BLaER1 (cell line): ENCODE measurements at regions not wholly inside any gene's neighbourhood (a gene's known extent, or its start where the extent isn't known, plus 50 kb on each side); places are given as distances from the start of the nearest gene placed in this dataset.

Experiments
- H3K27ac ChIP-seq: shearing (Covaris generic); formaldehyde crosslinking; 2 replicates; pipeline ENCODE4 v1.8.1; 2022
- H3K27me3 ChIP-seq: shearing (Covaris generic); formaldehyde crosslinking; 2 replicates; pipeline ENCODE4 v1.8.1; 2022
- H3K36me3 ChIP-seq: shearing (Covaris generic); formaldehyde crosslinking; 2 replicates; pipeline ENCODE4 v1.8.1; 2022
- H3K4me1 ChIP-seq: shearing (Covaris generic); formaldehyde crosslinking; 2 replicates; pipeline ENCODE4 v1.8.1; 2022
- H3K4me2 ChIP-seq: shearing (Covaris generic); formaldehyde crosslinking; 2 replicates; pipeline ENCODE4 v1.8.1; 2022
- H3K4me3 ChIP-seq: shearing (Covaris generic); formaldehyde crosslinking; 2 replicates; pipeline ENCODE4 v1.8.1; 2022
- H3K9ac ChIP-seq: shearing (Covaris generic); formaldehyde crosslinking; 2 replicates; pipeline ENCODE4 v1.8.1; 2022
- H3K9me3 ChIP-seq: shearing (Covaris generic); formaldehyde crosslinking; 2 replicates; pipeline ENCODE4 v1.8.1; 2022
- H4K20me1 ChIP-seq: shearing (Covaris generic); formaldehyde crosslinking; 2 replicates; pipeline ENCODE4 v1.8.1; 2022
- Cebpa-rat ChIP-seq: shearing (Covaris generic); IDR thresholded peaks from 2 replicates; pipeline ENCODE4 v1.8.1; 2022

- no peak overlapping the region for H3K9ac ChIP-seq
- H3K36me3 ChIP-seq = no peaks in the 10 kb centered on the region
- no peak overlapping the region for H3K27ac ChIP-seq
- no peaks in the 10 kb centered on the region for H3K9me3 ChIP-seq
- H3K4me3 ChIP-seq = no peak overlapping the region
- H4K20me1 ChIP-seq = no peaks in the 10 kb centered on the region
- no peaks in the 10 kb centered on the region for H3K27me3 ChIP-seq
- H3K4me1 ChIP-seq = no peaks in the 10 kb centered on the region
- H3K4me2 ChIP-seq = no peak overlapping the region
- no peak for TF ChIP-seq Cebpa-rat
These were observed 176.0 kb downstream of the ESRRB start for GRCh38 chr14:76551906-76552305.

GRCh38 chr14:76564471-76565422 is 188.8 kb downstream of the ESRRB start:
- no peak for TF ChIP-seq Cebpa-rat
- Histone ChIP-seq H3K4me2 (no peak overlapping the region), H3K36me3 (no peaks in the 10 kb centered on the region), H3K9ac (no peak overlapping the region), H3K4me3 (no peak overlapping the region), H3K4me1 (no peaks in the 10 kb centered on the region), H3K27me3 (no peaks in the 10 kb centered on the region), H3K27ac (no peak overlapping the region), H4K20me1 (no peaks in the 10 kb centered on the region), H3K9me3 (peaks cover 16% of the 10 kb centered on the region)

- no peak for TF ChIP-seq Cebpa-rat
- Histone ChIP-seq H3K4me3 (no peak overlapping the region), H3K36me3 (no peaks in the 10 kb centered on the region), H3K4me1 (no peaks in the 10 kb centered on the region), H3K27me3 (no peaks in the 10 kb centered on the region), H4K20me1 (no peaks in the 10 kb centered on the region), H3K27ac (no peak overlapping the region), H3K9ac (no peak overlapping the region), H3K4me2 (no peak overlapping the region), H3K9me3 (peaks cover 20% of the 10 kb centered on the region)
These were observed 190.5 kb downstream of the ESRRB start for GRCh38 chr14:76566439-76566838.

GRCh38 chr14:76574416-76575095 is 186.7 kb upstream of the VASH1 start:
- no peak overlapping the region for H3K4me2 ChIP-seq
- peaks cover 6% of the 10 kb centered on the region for H3K9me3 ChIP-seq
- H3K27ac ChIP-seq = no peak overlapping the region
- H3K4me1 ChIP-seq = no peaks in the 10 kb centered on the region
- no peak overlapping the region for H3K4me3 ChIP-seq
- no peaks in the 10 kb centered on the region for H4K20me1 ChIP-seq
- no peak overlapping the region for H3K9ac ChIP-seq
- no peaks in the 10 kb centered on the region for H3K27me3 ChIP-seq
- TF ChIP-seq Cebpa-rat = no peak
- no peaks in the 10 kb centered on the region for H3K36me3 ChIP-seq

- no peak for TF ChIP-seq Cebpa-rat
- Histone ChIP-seq H3K9ac (no peak overlapping the region), H3K4me1 (no peaks in the 10 kb centered on the region), H3K9me3 (peaks cover under 1% of the 10 kb centered on the region; the same call in 1 of the 2 replicates), H3K36me3 (no peaks in the 10 kb centered on the region), H4K20me1 (no peaks in the 10 kb centered on the region), H3K4me3 (no peak overlapping the region), H3K27me3 (no peaks in the 10 kb centered on the region), H3K27ac (no peak overlapping the region), H3K4me2 (no peak overlapping the region)
These were observed 186.2 kb upstream of the VASH1 start for GRCh38 chr14:76575108-76575507.

- no peaks in the 10 kb centered on the region for H3K27me3 ChIP-seq
- no peak overlapping the region for H3K4me3 ChIP-seq
- no peaks in the 10 kb centered on the region for H3K9me3 ChIP-seq
- TF ChIP-seq Cebpa-rat = no peak
- H3K4me1 ChIP-seq = no peaks in the 10 kb centered on the region
- H3K36me3 ChIP-seq = no peaks in the 10 kb centered on the region
- no peak overlapping the region for H3K4me2 ChIP-seq
- H3K9ac ChIP-seq = no peak overlapping the region
- H4K20me1 ChIP-seq = no peaks in the 10 kb centered on the region
- no peak overlapping the region for H3K27ac ChIP-seq
These were observed 185.1 kb upstream of the VASH1 start for GRCh38 chr14:76576047-76576741.

- no peaks in the 10 kb centered on the region for H3K36me3 ChIP-seq
- no peak overlapping the region for H3K4me3 ChIP-seq
- no peak overlapping the region for H3K4me2 ChIP-seq
- no peak overlapping the region for H3K27ac ChIP-seq
- H3K4me1 ChIP-seq = no peaks in the 10 kb centered on the region
- H3K9ac ChIP-seq = no peak overlapping the region
- H3K9me3 ChIP-seq = no peaks in the 10 kb centered on the region
- no peak for TF ChIP-seq Cebpa-rat
- H3K27me3 ChIP-seq = no peaks in the 10 kb centered on the region
- no peaks in the 10 kb centered on the region for H4K20me1 ChIP-seq
These were observed 184.2 kb upstream of the VASH1 start for GRCh38 chr14:76577090-76577489.

- no peaks in the 10 kb centered on the region for H3K36me3 ChIP-seq
- no peak for TF ChIP-seq Cebpa-rat
- H4K20me1 ChIP-seq = no peaks in the 10 kb centered on the region
- H3K27ac ChIP-seq = no peak overlapping the region
- no peak overlapping the region for H3K4me2 ChIP-seq
- H3K4me3 ChIP-seq = no peak overlapping the region
- no peak overlapping the region for H3K9ac ChIP-seq
- no peaks in the 10 kb centered on the region for H3K4me1 ChIP-seq
- no peaks in the 10 kb centered on the region for H3K9me3 ChIP-seq
- H3K27me3 ChIP-seq = no peaks in the 10 kb centered on the region
These were observed 183.4 kb upstream of the VASH1 start for GRCh38 chr14:76577837-76578236.

- Histone ChIP-seq H3K36me3 (no peaks in the 10 kb centered on the region), H3K4me1 (no peaks in the 10 kb centered on the region), H4K20me1 (no peaks in the 10 kb centered on the region), H3K27ac (no peak overlapping the region), H3K4me2 (no peak overlapping the region), H3K9ac (no peak overlapping the region), H3K27me3 (no peaks in the 10 kb centered on the region), H3K9me3 (no peaks in the 10 kb centered on the region), H3K4me3 (no peak overlapping the region)
- TF ChIP-seq Cebpa-rat = no peak
These were observed 180.9 kb upstream of the VASH1 start for GRCh38 chr14:76580399-76580798.

- no peaks in the 10 kb centered on the region for H4K20me1 ChIP-seq
- H3K9me3 ChIP-seq = no peaks in the 10 kb centered on the region
- TF ChIP-seq Cebpa-rat = no peak
- no peaks in the 10 kb centered on the region for H3K27me3 ChIP-seq
- no peak overlapping the region for H3K4me3 ChIP-seq
- no peak overlapping the region for H3K9ac ChIP-seq
- H3K27ac ChIP-seq = no peak overlapping the region
- H3K4me2 ChIP-seq = no peak overlapping the region
- no peaks in the 10 kb centered on the region for H3K4me1 ChIP-seq
- no peaks in the 10 kb centered on the region for H3K36me3 ChIP-seq
These were observed 180.3 kb upstream of the VASH1 start for GRCh38 chr14:76580967-76581366.
